OCI-LY3 (cell line): ENCODE measurements at regions not wholly inside any gene's neighbourhood (a gene's known extent, or its start where the extent isn't known, plus 50 kb on each side); places are given as distances from the start of the nearest gene placed in this dataset.

Experiments used
- H2AFZ ChIP-seq: fragments of 200-600, 300-600 bp; shearing (Covaris generic); 2 replicates; pipeline ENCODE4 v1.6.0; 2014; ENCODE audit warnings: antibody characterized with exemption, low read depth, low read length
- H3K27ac ChIP-seq: fragments of 200-600, 300-600 bp; sonication (generic); 2 replicates; pipeline ENCODE4 v1.5.1; 2014; ENCODE audit warnings: mild to moderate bottlenecking, low read length, moderate library complexity, mixed read lengths
- H3K27me3 ChIP-seq: fragments of 200-600, 300-600 bp; sonication (generic); 2 replicates; pipeline ENCODE4 v1.6.1; 2014; ENCODE audit warnings: low read depth, low read length, mixed read lengths
- H3K36me3 ChIP-seq: fragments of 200-600, 300-600 bp; sonication (generic); replicated peaks from 2 replicates; pipeline ENCODE3; 2014; ENCODE audit warnings: low read depth, low read length, mixed read lengths
- H3K4me1 ChIP-seq: fragments of 300-600, 200-600 bp; sonication (generic); 2 replicates; pipeline ENCODE4 v1.6.1; 2014; ENCODE audit warnings: low read length, mixed read lengths
- H3K4me2 ChIP-seq: fragments of 200-600, 300-600 bp; sonication (generic); 2 replicates; pipeline ENCODE4 v1.6.1; 2014; ENCODE audit warnings: low read length, mixed read lengths
- H3K4me3 ChIP-seq: fragments of 300-600, 200-600 bp; sonication (generic); 2 replicates; pipeline ENCODE4 v1.5.1; 2014; ENCODE audit warnings: antibody characterized with exemption, mild to moderate bottlenecking, low read length, moderate library complexity
- H3K79me2 ChIP-seq: fragments of 300-600, 200-600 bp; shearing (Covaris generic); 2 replicates; pipeline ENCODE4 v1.6.1; 2014; ENCODE audit warnings: mild to moderate bottlenecking, low read length, mixed read lengths
- H3K9ac ChIP-seq: fragments of 300-600, 200-600 bp; shearing (Covaris generic); 2 replicates; pipeline ENCODE4 v1.6.0; 2014; ENCODE audit warnings: mild to moderate bottlenecking, low read length, moderate library complexity
- H3K9me3 ChIP-seq: fragments of 200-600, 300-600 bp; shearing (Covaris generic); 2 replicates; pipeline ENCODE4 v1.6.1; 2014; ENCODE audit warnings: low read length, mixed read lengths; ENCODE audit not compliant: insufficient read depth
- H4K20me1 ChIP-seq: fragments of 200-600, 300-600 bp; sonication (generic); 2 replicates; pipeline ENCODE4 v1.6.1; 2016; ENCODE audit warnings: low read length, mixed read lengths; ENCODE audit not compliant: insufficient read depth
- EZH2phosphoT487 ChIP-seq: fragments of 200-600 bp; shearing (Covaris generic); IDR thresholded peaks from 2 replicates; pipeline ENCODE4 v1.6.1; 2018; ENCODE audit warnings: antibody characterized with exemption, mixed run types, low read depth
- TF ChIP-seq, protein P1 (sequence below): fragments of 200-600, 300-600 bp; sonication (generic); IDR thresholded peaks from 2 replicates; pipeline ENCODE4 v1.5.1; 2014; ENCODE audit warnings: antibody characterized with exemption, low read length, low read depth

DNA sequence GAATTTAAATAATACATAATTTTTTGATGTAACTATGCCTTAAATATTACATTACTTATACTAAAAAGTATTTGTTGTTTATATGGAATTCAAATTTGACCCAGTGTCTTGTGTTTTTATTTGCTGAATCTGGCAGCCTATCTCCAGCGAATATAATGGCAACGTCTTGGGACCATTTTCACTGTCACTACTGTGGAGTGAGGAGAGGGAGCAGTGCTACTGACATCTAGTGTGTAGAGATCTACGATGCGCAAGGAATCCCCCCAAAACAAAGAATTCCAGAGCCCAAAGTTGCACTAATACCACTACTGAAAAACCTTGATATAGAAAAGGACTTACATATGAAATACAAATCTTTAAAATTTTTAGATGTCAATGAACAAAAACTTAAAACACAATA is 314.4 kb downstream of the DRD1 start:
- no peaks in the 10 kb centered on the region for H3K27me3 ChIP-seq
- H3K9me3 ChIP-seq: no peaks in the 10 kb centered on the region
- no peak overlapping the region for H3K4me3 ChIP-seq
- no peaks in the 10 kb centered on the region for H4K20me1 ChIP-seq
- TF ChIP-seq, protein P1, sequence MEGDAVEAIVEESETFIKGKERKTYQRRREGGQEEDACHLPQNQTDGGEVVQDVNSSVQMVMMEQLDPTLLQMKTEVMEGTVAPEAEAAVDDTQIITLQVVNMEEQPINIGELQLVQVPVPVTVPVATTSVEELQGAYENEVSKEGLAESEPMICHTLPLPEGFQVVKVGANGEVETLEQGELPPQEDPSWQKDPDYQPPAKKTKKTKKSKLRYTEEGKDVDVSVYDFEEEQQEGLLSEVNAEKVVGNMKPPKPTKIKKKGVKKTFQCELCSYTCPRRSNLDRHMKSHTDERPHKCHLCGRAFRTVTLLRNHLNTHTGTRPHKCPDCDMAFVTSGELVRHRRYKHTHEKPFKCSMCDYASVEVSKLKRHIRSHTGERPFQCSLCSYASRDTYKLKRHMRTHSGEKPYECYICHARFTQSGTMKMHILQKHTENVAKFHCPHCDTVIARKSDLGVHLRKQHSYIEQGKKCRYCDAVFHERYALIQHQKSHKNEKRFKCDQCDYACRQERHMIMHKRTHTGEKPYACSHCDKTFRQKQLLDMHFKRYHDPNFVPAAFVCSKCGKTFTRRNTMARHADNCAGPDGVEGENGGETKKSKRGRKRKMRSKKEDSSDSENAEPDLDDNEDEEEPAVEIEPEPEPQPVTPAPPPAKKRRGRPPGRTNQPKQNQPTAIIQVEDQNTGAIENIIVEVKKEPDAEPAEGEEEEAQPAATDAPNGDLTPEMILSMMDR: no peak
- TF ChIP-seq EZH2phosphoT487: no peak
- no peak overlapping the region for H3K9ac ChIP-seq
- no peaks in the 10 kb centered on the region for H3K79me2 ChIP-seq
- H3K36me3 ChIP-seq: no peaks in the 10 kb centered on the region
- H3K27ac ChIP-seq: no peak overlapping the region
- H2AFZ ChIP-seq: no peak overlapping the region
- H3K4me2 ChIP-seq: no peak overlapping the region
- no peaks in the 10 kb centered on the region for H3K4me1 ChIP-seq

DNA sequence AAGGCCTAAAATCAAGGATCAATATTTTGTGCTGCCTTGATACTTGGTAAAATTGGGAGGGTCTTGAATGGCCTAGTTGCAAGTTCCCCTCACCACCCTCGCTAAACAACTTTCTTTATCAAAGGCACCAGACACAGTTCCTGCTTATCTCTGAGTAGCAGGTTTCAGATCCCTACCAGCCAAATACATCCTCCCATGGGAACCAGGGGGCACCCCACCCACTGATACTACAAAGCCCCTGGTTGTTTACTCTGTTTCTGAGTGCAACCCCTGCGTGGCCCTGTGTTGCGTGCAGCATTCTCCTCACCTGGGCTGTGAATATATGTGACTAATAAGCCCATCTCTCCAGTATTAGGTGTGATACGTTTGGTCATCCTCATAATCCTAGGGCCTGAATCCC is 314.9 kb downstream of the DRD1 start:
- no peaks in the 10 kb centered on the region for H3K27me3 ChIP-seq
- H2AFZ ChIP-seq: no peak overlapping the region
- H4K20me1 ChIP-seq: no peaks in the 10 kb centered on the region

DNA sequence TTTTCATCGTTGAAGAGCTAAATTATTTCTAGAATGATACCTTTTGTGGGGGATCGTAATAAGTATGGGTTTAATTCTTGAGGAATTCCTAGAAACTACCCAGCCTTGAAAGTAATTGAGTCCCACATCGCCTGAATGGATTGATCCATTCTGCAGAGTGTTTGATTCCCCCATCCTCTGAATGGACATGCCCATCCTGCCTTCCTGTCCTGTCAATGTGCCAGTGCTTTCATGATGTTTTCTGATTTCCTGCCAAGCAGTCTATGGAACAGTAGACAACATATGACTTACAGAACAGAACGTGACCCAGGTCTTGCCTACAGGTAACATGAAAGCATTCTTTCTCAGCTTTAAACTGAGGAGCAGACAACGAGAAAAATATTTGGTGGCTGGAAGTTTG is 319.2 kb downstream of the DRD1 start:
- H3K9ac ChIP-seq: no peak overlapping the region
- no peaks in the 10 kb centered on the region for H4K20me1 ChIP-seq
- no peak overlapping the region for H3K4me2 ChIP-seq
- H3K27ac ChIP-seq: no peak overlapping the region
- no peak overlapping the region for H3K4me3 ChIP-seq
- TF ChIP-seq, protein P1: no peak
- TF ChIP-seq EZH2phosphoT487: no peak
- no peaks in the 10 kb centered on the region for H3K4me1 ChIP-seq
- H3K36me3 ChIP-seq: no peaks in the 10 kb centered on the region
- no peaks in the 10 kb centered on the region for H3K79me2 ChIP-seq
- H3K27me3 ChIP-seq: no peaks in the 10 kb centered on the region
- no peaks in the 10 kb centered on the region for H3K9me3 ChIP-seq
- H2AFZ ChIP-seq: no peak overlapping the region

More for the DNA sequence above, 314.9 kb downstream of the DRD1 start:
- no peaks in the 10 kb centered on the region for H3K4me1 ChIP-seq
- no peak overlapping the region for H3K9ac ChIP-seq
- no peak overlapping the region for H3K4me3 ChIP-seq
- H3K79me2 ChIP-seq: no peaks in the 10 kb centered on the region
- H3K9me3 ChIP-seq: no peaks in the 10 kb centered on the region
- no peak overlapping the region for H3K4me2 ChIP-seq
- H3K27ac ChIP-seq: no peak overlapping the region
- TF ChIP-seq EZH2phosphoT487: no peak
- TF ChIP-seq, protein P1: no peak
- no peaks in the 10 kb centered on the region for H3K36me3 ChIP-seq

GRCh38 chr5:175124251-175124813 is 319.6 kb downstream of the DRD1 start:
- no peak overlapping the region for H3K9ac ChIP-seq
- H3K4me2 ChIP-seq: no peak overlapping the region
- no peak overlapping the region for H2AFZ ChIP-seq
- H3K4me1 ChIP-seq: no peaks in the 10 kb centered on the region
- no peaks in the 10 kb centered on the region for H3K79me2 ChIP-seq
- no peak overlapping the region for H3K4me3 ChIP-seq
- H3K9me3 ChIP-seq: no peaks in the 10 kb centered on the region
- H3K36me3 ChIP-seq: no peaks in the 10 kb centered on the region
- TF ChIP-seq EZH2phosphoT487: no peak
- TF ChIP-seq, protein P1: no peak
- no peaks in the 10 kb centered on the region for H3K27me3 ChIP-seq
- H4K20me1 ChIP-seq: no peaks in the 10 kb centered on the region
- H3K27ac ChIP-seq: no peak overlapping the region
